RWPE1 (cell line): ENCODE measurements at regions not wholly inside any gene's neighbourhood (a gene's known extent, or its start where the extent isn't known, plus 50 kb on each side); places are given as distances from the start of the nearest gene placed in this dataset.
"Not testable (repeated sequence)": the region's sequence is repeated elsewhere in the genome, so short reads cannot be mapped to it uniquely, and the experiment has no call there.

Experiments
- CTCF ChIA-PET: fragments of 350-600 bp; sonication (Branson Sonifier 250); formaldehyde crosslinking; extraction: SDS; loops from one replicate; lab custom pipeline; 2021; lab: Yijun Ruan, JAX
- POLR2A ChIA-PET: fragments of 400-600 bp; formaldehyde crosslinking; extraction: SDS; loops from one replicate; lab custom pipeline; 2020; ENCODE audit warnings: antibody characterized with exemption; ENCODE audit not compliant: low non-redundant PET; lab: Yijun Ruan, JAX
- DNase-seq: peaks from one replicate; pipeline ENCODE4 v3.0.0; 2012; ENCODE audit warnings: low spot score
- H3K27ac ChIP-seq: fragments of 450-650 bp; 2 replicates; pipeline ENCODE4 v1.5.1; 2017
- CTCF ChIP-seq: fragments of 450-650 bp; conservative IDR thresholded peaks from 2 replicates; pipeline ENCODE4 v1.5.1; 2017; ENCODE audit warnings: low read depth, mild to moderate bottlenecking

DNA sequence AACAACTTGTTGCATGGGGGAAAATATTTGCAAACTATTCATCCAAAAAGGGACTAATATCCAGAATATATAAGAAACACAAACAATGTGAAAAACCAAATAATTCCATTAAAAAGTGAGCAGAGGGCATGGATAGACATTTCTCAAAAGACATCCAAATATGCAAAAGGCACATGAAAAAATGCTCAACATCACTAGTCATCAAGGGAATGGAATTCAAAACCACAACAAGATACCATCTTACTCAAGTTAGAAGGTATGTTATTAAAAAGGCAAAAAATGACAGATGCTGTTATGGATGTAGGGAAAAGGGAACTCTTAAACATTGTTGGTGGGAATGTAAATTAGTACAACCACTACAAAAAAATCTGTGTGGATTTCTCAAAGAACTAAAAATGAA lies 396.5 kb downstream of the CCDC85A start:
- DNase-seq, result no peak
- POLR2A ChIA-PET, result no interaction called here
- no peak for TF ChIP-seq CTCF
- CTCF ChIA-PET, result interaction anchor here (1.0 kb wide), 1 partner anchor 409 kb away, joined by 3 read pairs; no protein-coding TSS in a partner anchor
- no peak overlapping the region for H3K27ac ChIP-seq

DNA sequence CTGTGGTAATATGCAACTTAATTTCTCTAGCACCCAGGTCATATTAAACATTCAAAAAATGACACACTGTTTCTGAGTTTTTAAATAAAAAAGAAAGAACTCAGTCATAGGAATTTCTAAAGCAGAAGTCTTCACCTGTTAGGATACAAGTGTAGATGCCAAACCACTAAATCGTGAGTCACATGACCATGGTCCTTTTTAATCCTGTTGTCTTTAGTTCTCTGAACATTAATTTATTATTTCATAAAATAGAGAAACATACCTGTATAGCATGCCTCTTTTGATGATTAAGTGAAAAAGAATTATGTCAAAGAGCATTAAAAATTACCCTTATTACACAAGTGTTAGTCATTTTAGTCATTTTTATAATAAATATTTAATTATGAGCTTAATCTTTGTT lies 398.8 kb downstream of the CCDC85A start:
- ChIA-PET CTCF (no interaction called here), POLR2A (no interaction called here)
- TF ChIP-seq CTCF, result no peak
- no peak for DNase-seq
- no peak overlapping the region for H3K27ac ChIP-seq

- no peak for TF ChIP-seq CTCF
- ChIA-PET POLR2A (no interaction called here), CTCF (interaction anchor here (0.6 kb wide), 2 partner anchors 35 to 1211 kb away, joined by 3 to 5 read pairs; no protein-coding TSS in a partner anchor)
- no peak for DNase-seq
- no peak overlapping the region for H3K27ac ChIP-seq
These were observed 400.1 kb downstream of the CCDC85A start for GRCh38 chr2:56583796-56584315.

DNA sequence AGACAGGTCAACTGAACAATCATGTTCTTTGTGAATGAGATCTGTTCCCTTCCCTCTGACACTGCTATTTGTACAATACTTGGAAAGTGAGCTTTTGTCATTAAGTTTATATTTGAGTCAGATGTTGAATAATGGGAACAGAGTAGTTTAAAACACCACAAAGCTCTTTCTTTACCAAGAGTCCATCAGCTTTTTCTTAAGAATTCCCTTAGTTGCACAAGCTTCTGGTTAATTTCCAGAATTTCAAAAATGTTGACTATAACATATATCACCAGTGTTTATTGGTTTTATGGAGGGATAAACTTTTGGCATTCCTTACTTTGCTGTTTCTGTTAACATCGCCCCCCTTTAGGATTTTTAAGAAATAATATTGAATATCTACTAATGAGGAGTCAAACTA lies 403.7 kb downstream of the CCDC85A start:
- H3K27ac ChIP-seq, result no peak overlapping the region
- no peak for DNase-seq
- ChIA-PET POLR2A (no interaction called here), CTCF (no interaction called here)
- TF ChIP-seq CTCF, result no peak

DNA sequence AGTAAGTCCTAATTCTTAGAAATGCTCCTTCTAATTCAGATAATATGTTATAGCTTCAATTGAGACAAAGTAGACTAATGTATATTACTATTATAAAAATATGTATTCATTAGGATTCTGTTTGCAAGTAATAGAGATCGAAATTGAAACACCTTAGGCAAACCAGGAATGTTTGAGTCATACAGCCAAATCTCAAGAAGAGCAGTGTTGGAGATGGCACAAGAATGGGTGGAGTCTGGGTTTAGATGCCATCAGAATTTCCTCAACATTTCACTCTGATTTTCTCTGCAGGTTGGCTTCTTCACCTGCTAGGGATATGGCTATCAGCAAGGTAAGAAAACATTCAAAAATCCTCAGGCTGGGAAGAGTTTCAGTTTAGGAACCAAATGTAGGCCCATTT lies 405.4 kb downstream of the CCDC85A start:
- no peak for TF ChIP-seq CTCF
- CTCF ChIA-PET, result no interaction called here
- H3K27ac ChIP-seq, result no peak overlapping the region
- DNase-seq, result no peak
- POLR2A ChIA-PET, result no interaction called here

- CTCF ChIA-PET, result no interaction called here
- no peak for TF ChIP-seq CTCF
- DNase-seq, result no peak
- POLR2A ChIA-PET, result no interaction called here
- H3K27ac ChIP-seq, result no peak overlapping the region
These were observed 406.0 kb downstream of the CCDC85A start for GRCh38 chr2:56589835-56590234.

DNA sequence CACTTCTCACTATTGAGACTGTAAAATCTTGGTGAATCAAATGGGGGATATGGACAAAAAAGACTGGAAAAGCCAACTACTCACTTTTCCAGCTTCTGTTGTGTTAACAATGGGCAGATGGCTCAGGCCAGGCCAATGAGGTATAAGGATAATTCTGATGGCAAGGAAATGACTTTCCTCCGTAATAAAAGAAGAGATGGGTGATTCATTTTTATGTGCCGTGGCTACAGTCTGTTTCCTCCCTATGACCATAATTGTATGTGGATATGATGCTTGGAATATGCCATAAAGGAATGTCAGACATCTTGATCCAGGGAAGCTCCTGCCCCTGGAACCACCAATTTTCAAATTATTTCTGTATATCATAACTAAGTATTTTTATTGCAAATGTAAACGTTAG lies 406.8 kb downstream of the CCDC85A start:
- CTCF ChIA-PET, result no interaction called here
- POLR2A ChIA-PET, result no interaction called here
- no peak for DNase-seq
- H3K27ac ChIP-seq, result no peak overlapping the region
- no peak for TF ChIP-seq CTCF

- DNase-seq, H3K27ac ChIP-seq, POLR2A ChIA-PET: not testable (repeated sequence)
- CTCF ChIA-PET, result interaction anchor here (0.6 kb wide), 1 partner anchor 107 kb away, joined by 6 read pairs; no protein-coding TSS in a partner anchor
These were observed 422.3 kb downstream of the CCDC85A start for GRCh38 chr2:56606086-56606485.
